H9 (cell line): ENCODE measurements at regions not wholly inside any gene's neighbourhood (a gene's known extent, or its start where the extent isn't known, plus 50 kb on each side); places are given as distances from the start of the nearest gene placed in this dataset.

ENCODE experiments used
- DNase-seq: peaks from one replicate; pipeline ENCODE4 v3.0.0-alpha.2; 2017
- H2AFZ ChIP-seq: one replicate; pipeline ENCODE4 v1.6.1; 2013; ENCODE audit warnings: mild to moderate bottlenecking, low read length, control low read depth, moderate library complexity
- H2AK5ac ChIP-seq: 2 replicates; pipeline ENCODE4 v1.6.1; 2013; ENCODE audit warnings: low read length, control low read depth, mixed read lengths; ENCODE audit not compliant: insufficient read length
- H2BK120ac ChIP-seq: one replicate; pipeline ENCODE4 v1.6.1; 2013; ENCODE audit warnings: low read depth, mild to moderate bottlenecking, low read length, control low read depth, inconsistent platforms; ENCODE audit not compliant: poor library complexity, severe bottlenecking
- H2BK12ac ChIP-seq: 2 replicates; pipeline ENCODE4 v1.6.1; 2013; ENCODE audit warnings: low read length, control low read depth, mixed read lengths, low read depth; ENCODE audit not compliant: insufficient read length
- H2BK15ac ChIP-seq: 2 replicates; pipeline ENCODE4 v1.6.1; 2013; ENCODE audit warnings: low read depth, low read length, control low read depth
- H2BK20ac ChIP-seq: one replicate; pipeline ENCODE4 v1.6.1; 2013; ENCODE audit warnings: low read depth, mild to moderate bottlenecking, low read length, control low read depth, inconsistent platforms; ENCODE audit not compliant: poor library complexity, severe bottlenecking
- H2BK5ac ChIP-seq: 2 replicates; pipeline ENCODE4 v1.6.1; 2013; ENCODE audit warnings: low read length, control low read depth, mixed read lengths; ENCODE audit not compliant: insufficient read length
- H3K14ac ChIP-seq: 2 replicates; pipeline ENCODE4 v1.6.1; 2013; ENCODE audit warnings: low read length, control low read depth; ENCODE audit not compliant: insufficient read depth
- H3K18ac ChIP-seq: 2 replicates; pipeline ENCODE4 v1.6.1; 2013; ENCODE audit warnings: low read depth, mild to moderate bottlenecking, mixed read lengths, low read length, control low read depth; ENCODE audit not compliant: insufficient read length
- H3K23ac ChIP-seq: 2 replicates; pipeline ENCODE4 v1.6.1; 2013; ENCODE audit warnings: low read length, control low read depth, mixed read lengths, low read depth; ENCODE audit not compliant: insufficient read length
- H3K23me2 ChIP-seq: 2 replicates; pipeline ENCODE4 v1.6.1; 2013; ENCODE audit warnings: low read depth, mild to moderate bottlenecking, mixed read lengths, low read length, control low read depth; ENCODE audit not compliant: insufficient read length, poor library complexity, severe bottlenecking
- H3K27ac ChIP-seq: 2 replicates; pipeline ENCODE4 v1.5.1; 2013; ENCODE audit warnings: low read length, control low read depth, mixed read lengths, low read depth; ENCODE audit not compliant: insufficient read length
- H3K27me3 ChIP-seq: 2 replicates; pipeline ENCODE4 v1.6.1; 2013; ENCODE audit warnings: low read length, control low read depth, inconsistent platforms; ENCODE audit not compliant: insufficient read depth
- H3K4ac ChIP-seq: 2 replicates; pipeline ENCODE4 v1.6.1; 2013; ENCODE audit warnings: low read depth, mild to moderate bottlenecking, control low read depth, inconsistent platforms, low read length, moderate library complexity
- H3K4me1 ChIP-seq: 2 replicates; pipeline ENCODE4 v1.6.1; 2013; ENCODE audit warnings: low read length, control low read depth, inconsistent platforms; ENCODE audit not compliant: insufficient read depth
- H3K4me2 ChIP-seq: 2 replicates; pipeline ENCODE4 v1.6.1; 2013; ENCODE audit warnings: low read length, control low read depth, mixed read lengths; ENCODE audit not compliant: insufficient read length, insufficient read depth
- H3K56ac ChIP-seq: 2 replicates; pipeline ENCODE4 v1.6.1; 2013; ENCODE audit warnings: low read depth, mild to moderate bottlenecking, mixed read lengths, low read length, control low read depth; ENCODE audit not compliant: insufficient read length
- H3K79me1 ChIP-seq: 2 replicates; pipeline ENCODE4 v1.6.1; 2013; ENCODE audit warnings: low read depth, mild to moderate bottlenecking, moderate library complexity, low read length, control low read depth, inconsistent platforms; ENCODE audit not compliant: insufficient read depth, poor library complexity, severe bottlenecking
- H3K79me2 ChIP-seq: 2 replicates; pipeline ENCODE4 v1.6.1; 2013; ENCODE audit warnings: low read length, control low read depth, inconsistent platforms; ENCODE audit not compliant: insufficient read depth
- H3K9ac ChIP-seq: 2 replicates; pipeline ENCODE4 v1.6.1; 2013; ENCODE audit warnings: low read length, control low read depth, mixed read lengths; ENCODE audit not compliant: insufficient read length; ENCODE audit errors: extremely low read depth
- H3K9me3 ChIP-seq: one replicate; pipeline ENCODE4 v1.6.1; 2013; ENCODE audit warnings: low read depth, low read length, inconsistent platforms; ENCODE audit not compliant: control insufficient read depth
- H3T11ph ChIP-seq: one replicate; pipeline ENCODE4 v1.6.1; 2013; ENCODE audit warnings: mild to moderate bottlenecking, low read length, control low read depth, inconsistent platforms
- H4K20me1 ChIP-seq: one replicate; pipeline ENCODE4 v1.6.1; 2013; ENCODE audit not compliant: control insufficient read depth, insufficient read length, insufficient read depth
- H4K5ac ChIP-seq: 2 replicates; pipeline ENCODE4 v1.6.1; 2013; ENCODE audit warnings: low read depth, mild to moderate bottlenecking, mixed read lengths, low read length, control low read depth; ENCODE audit not compliant: insufficient read length
- H4K8ac ChIP-seq: replicated peaks from 2 replicates; pipeline ENCODE4 v1.6.1; 2013; ENCODE audit warnings: low read length, control low read depth, mixed read lengths, low read depth; ENCODE audit not compliant: insufficient read length
- H4K91ac ChIP-seq: 2 replicates; pipeline ENCODE4 v1.6.1; 2013; ENCODE audit warnings: low read depth, mild to moderate bottlenecking, moderate library complexity, mixed read lengths, low read length, control low read depth; ENCODE audit not compliant: insufficient read length
- H3K27ac Mint-ChIP-seq, 3 experiments: 2 replicates in 2 of 3; 3 replicates in 1 of 3; pipeline ENCODE4 v1.8.0; 2020 to 2021; ENCODE audit warnings: mixed read lengths in 3 of 3, mild to moderate bottlenecking in 1 of 3, moderate library complexity in 1 of 3
- H3K27me3 Mint-ChIP-seq: 2 replicates; pipeline ENCODE4 v1.8.0; 2021; ENCODE audit warnings: low read depth, mild to moderate bottlenecking, moderate library complexity, mixed read lengths
- H3K36me3 Mint-ChIP-seq, 3 experiments: 2 replicates in 2 of 3; 3 replicates in 1 of 3; pipeline ENCODE4 v1.8.0; 2020 to 2021; ENCODE audit warnings: low read depth in 3 of 3, mixed read lengths in 3 of 3; ENCODE audit not compliant: insufficient read depth in 1 of 3
- H3K4me1 Mint-ChIP-seq, 2 experiments: 2 replicates each; pipeline ENCODE4 v1.8.0; 2020; ENCODE audit warnings: mixed read lengths in 2 of 2
- H3K4me3 Mint-ChIP-seq, 2 experiments: 2 replicates in 1 of 2; 3 replicates in 1 of 2; pipeline ENCODE4 v1.8.0; 2020 to 2021; ENCODE audit warnings: mild to moderate bottlenecking in 2 of 2, mixed read lengths in 2 of 2, moderate library complexity in 1 of 2
- H3K9me3 Mint-ChIP-seq, 2 experiments: 2 replicates in 1 of 2; 3 replicates in 1 of 2; pipeline ENCODE4 v1.8.0; 2020; ENCODE audit warnings: mild to moderate bottlenecking in 2 of 2, mixed read lengths in 2 of 2, moderate library complexity in 1 of 2
- CTCF ChIP-seq: fragments of 200-600 bp; sonication (generic); conservative IDR thresholded peaks from 3 replicates; pipeline ENCODE4 v1.8.0; 2021; ENCODE audit warnings: antibody characterized with exemption, mild to moderate bottlenecking
- WGBS: extraction: QIAGEN DNeasy Blood & Tissue Kit; methylation state at CpG from one replicate; pipeline ENCODE4 v1.1.7; 2013; ENCODE audit warnings: missing lambda C conversion rate, low lambda C conversion rate, mixed read lengths; ENCODE audit not compliant: insufficient read length; ENCODE audit errors: extremely low coverage; 5-methylcytosine and 5-hydroxymethylcytosine counted together

- Histone ChIP-seq H3K9me3 (no peaks in the 10 kb centered on the region), H3T11ph (no peak overlapping the region), H2AFZ (no peak overlapping the region), H3K14ac (no peak overlapping the region), H2BK5ac (no peak overlapping the region), H4K8ac (no peak overlapping the region), H4K5ac (no peak overlapping the region), H3K27ac (no peak overlapping the region), H2BK20ac (no peak overlapping the region), H3K23me2 (no peaks in the 10 kb centered on the region), H2BK12ac (no peak overlapping the region), H2BK120ac (no peak overlapping the region), H4K91ac (no peak overlapping the region), H3K79me1 (no peaks in the 10 kb centered on the region), H3K27me3 (no peaks in the 10 kb centered on the region), H3K79me2 (no peaks in the 10 kb centered on the region), H3K56ac (no peak overlapping the region), H4K20me1 (no peaks in the 10 kb centered on the region), H3K4me2 (no peak overlapping the region), H2AK5ac (no peak overlapping the region), H3K23ac (no peak overlapping the region), H3K4me1 (peaks cover 5% of the 10 kb centered on the region; the same call in 1 of the 2 replicates), H3K18ac (no peak overlapping the region), H2BK15ac (no peak overlapping the region), H3K9ac (no peak overlapping the region), H3K4ac (no peak overlapping the region)
- no peak for TF ChIP-seq CTCF
- peaks cover 5% of the 10 kb centered on the region in 2 experiments; a peak in 2 of 4 replicates for H3K4me1 Mint-ChIP-seq
- no peaks in the 10 kb centered on the region for H3K9me3 Mint-ChIP-seq
- no CpG with 5 or more reads among the region's 6 CpGs for WGBS
- no peak for DNase-seq
- no peak overlapping the region for H3K4me3 Mint-ChIP-seq
- no peak overlapping the region for H3K27ac Mint-ChIP-seq
- H3K36me3 Mint-ChIP-seq, result no peaks in the 10 kb centered on the region
- H3K27me3 Mint-ChIP-seq, result no peaks in the 10 kb centered on the region
Observed at GRCh38 chr3:59374091-59374817, 324.4 kb upstream of the CFAP20DC start.
